ENCODE measurements at regions not wholly inside any gene's neighbourhood (a gene's known extent, or its start where the extent isn't known, plus 50 kb on each side); places are given as distances from the start of the nearest gene placed in this dataset.
"Not testable (repeated sequence)": the region's sequence is repeated elsewhere in the genome, so short reads cannot be mapped to it uniquely, and the experiment has no call there.

GRCh38 chr12:123059500-123059899 lies 79.0 kb downstream of the ARL6IP4 start:
- DNase-seq: peak; percentile 46

GRCh38 chr12:123058980-123059379 lies 78.5 kb downstream of the ARL6IP4 start:
- peak; percentile 55 for DNase-seq

- DNase-seq: no peak
Observed at GRCh38 chr12:123058481-123058880, 78.0 kb downstream of the ARL6IP4 start.

- peak; percentile 81 for DNase-seq
Observed at GRCh38 chr12:123057513-123058265, 77.2 kb downstream of the ARL6IP4 start.

- DNase-seq: no peak
Observed at GRCh38 chr12:123056709-123057108, 76.2 kb downstream of the ARL6IP4 start.

- no peak for DNase-seq
Observed at GRCh38 chr12:123056053-123056452, 75.6 kb downstream of the ARL6IP4 start.

- DNase-seq: peak; percentile 92
Observed at GRCh38 chr12:123055281-123055766, 74.8 kb downstream of the ARL6IP4 start.

GRCh38 chr12:123054371-123054770 lies 73.9 kb downstream of the ARL6IP4 start:
- DNase-seq: no peak

- DNase-seq: no peak
Observed at GRCh38 chr12:123051556-123051955, 71.1 kb downstream of the ARL6IP4 start.

GRCh38 chr12:123050913-123051312 lies 70.4 kb downstream of the ARL6IP4 start:
- DNase-seq: no peak

GRCh38 chr12:123050331-123050831 lies 69.9 kb downstream of the ARL6IP4 start:
- no peak for DNase-seq

GRCh38 chr12:123049398-123050240 lies 69.1 kb downstream of the ARL6IP4 start:
- DNase-seq: no peak

GRCh38 chr12:123047892-123048291 lies 67.4 kb downstream of the ARL6IP4 start:
- DNase-seq: not testable (repeated sequence)

- no peak for DNase-seq
Observed at GRCh38 chr12:123047289-123047688, 66.8 kb downstream of the ARL6IP4 start.

- no peak for DNase-seq
Observed at GRCh38 chr12:123046431-123046830, 66.0 kb downstream of the ARL6IP4 start.

- peak; percentile 17 for DNase-seq
Observed at GRCh38 chr12:123045678-123046077, 65.2 kb downstream of the ARL6IP4 start.

GRCh38 chr12:123044351-123044750 lies 63.9 kb downstream of the ARL6IP4 start:
- no peak for DNase-seq

- DNase-seq: no peak
Observed at GRCh38 chr12:123043536-123044001, 63.1 kb downstream of the ARL6IP4 start.

GRCh38 chr12:123042833-123043232 lies 62.4 kb downstream of the ARL6IP4 start:
- no peak for DNase-seq

GRCh38 chr12:123041811-123042655 lies 61.6 kb downstream of the ARL6IP4 start:
- no peak for DNase-seq

GRCh38 chr12:123041042-123041531 lies 60.6 kb downstream of the ARL6IP4 start:
- DNase-seq: no peak

- no peak for DNase-seq
Observed at GRCh38 chr12:123040106-123040505, 59.6 kb downstream of the ARL6IP4 start.

Data from NCI-H1694 (cell line).